ENCODE measurements at regions not wholly inside any gene's neighbourhood (a gene's known extent, or its start where the extent isn't known, plus 50 kb on each side); places are given as distances from the start of the nearest gene placed in this dataset.

- H3K4me1 ChIP-seq (ENCODE audit: insufficient read depth, low read length, severe bottlenecking), result no peaks in the 10 kb centered on the region
- no peak overlapping the region for H2AFZ ChIP-seq (ENCODE audit: low read length)
These were observed 78.2 kb upstream of the TRPM1 start for GRCh38 chr15:31179693-31180092.

DNA sequence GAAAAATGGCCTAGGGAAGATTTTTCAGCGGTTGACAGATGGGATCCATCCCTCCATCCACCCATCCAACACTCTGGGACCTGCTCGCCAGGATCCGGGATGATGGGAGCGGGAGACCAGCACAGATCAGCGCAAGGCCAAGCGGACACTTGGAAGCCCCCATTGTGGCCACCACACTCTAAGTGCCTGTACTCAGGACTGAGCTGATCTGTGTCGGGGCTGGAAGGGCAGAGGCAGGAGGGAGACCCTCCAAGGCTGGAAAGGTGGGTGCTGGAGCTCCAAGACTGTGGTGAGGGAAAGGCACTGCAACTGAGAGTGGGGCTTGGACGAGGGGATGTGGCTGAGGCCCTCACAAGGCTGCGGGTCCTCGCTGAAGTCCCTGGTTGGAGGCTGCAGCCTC, 91.8 kb upstream of the TRPM1 start:
- no peaks in the 10 kb centered on the region for H3K79me2 ChIP-seq (ENCODE audit: insufficient read depth, low read length)
- peaks cover 3% of the 10 kb centered on the region; the same call in 1 of the 2 replicates for H3K9me3 ChIP-seq (ENCODE audit: low read length)
- peaks cover 6% of the 10 kb centered on the region; the same call in 1 of the 2 replicates for H3K27me3 ChIP-seq (ENCODE audit: insufficient read depth, low read length)
- H3K9ac ChIP-seq (ENCODE audit: low read length), result no peak overlapping the region
- no peaks in the 10 kb centered on the region for H3K4me1 ChIP-seq (ENCODE audit: insufficient read depth, low read length, severe bottlenecking)
- no peaks in the 10 kb centered on the region for H3F3A ChIP-seq (ENCODE audit: insufficient read depth, low read length)
- H3K36me3 ChIP-seq (ENCODE audit: insufficient read depth, low read length), result no peaks in the 10 kb centered on the region; the same call in 1 of the 2 replicates
- no peaks in the 10 kb centered on the region for H4K20me1 ChIP-seq (ENCODE audit: insufficient read depth, low read length)
- no peak overlapping the region for H3K4me3 ChIP-seq (ENCODE audit: low read depth, low read length, poor library complexity, severe bottlenecking)
- no peak overlapping the region for H3K4me2 ChIP-seq (ENCODE audit: low read length)
- no peaks in the 10 kb centered on the region for H3K9me2 ChIP-seq (ENCODE audit: low read depth, low read length)
- TF ChIP-seq EZH2 (IDR thresholded peaks at IDR 0.05; ENCODE audit: borderline replicate concordance, low read length), result no peak
- TF ChIP-seq, protein P1, sequence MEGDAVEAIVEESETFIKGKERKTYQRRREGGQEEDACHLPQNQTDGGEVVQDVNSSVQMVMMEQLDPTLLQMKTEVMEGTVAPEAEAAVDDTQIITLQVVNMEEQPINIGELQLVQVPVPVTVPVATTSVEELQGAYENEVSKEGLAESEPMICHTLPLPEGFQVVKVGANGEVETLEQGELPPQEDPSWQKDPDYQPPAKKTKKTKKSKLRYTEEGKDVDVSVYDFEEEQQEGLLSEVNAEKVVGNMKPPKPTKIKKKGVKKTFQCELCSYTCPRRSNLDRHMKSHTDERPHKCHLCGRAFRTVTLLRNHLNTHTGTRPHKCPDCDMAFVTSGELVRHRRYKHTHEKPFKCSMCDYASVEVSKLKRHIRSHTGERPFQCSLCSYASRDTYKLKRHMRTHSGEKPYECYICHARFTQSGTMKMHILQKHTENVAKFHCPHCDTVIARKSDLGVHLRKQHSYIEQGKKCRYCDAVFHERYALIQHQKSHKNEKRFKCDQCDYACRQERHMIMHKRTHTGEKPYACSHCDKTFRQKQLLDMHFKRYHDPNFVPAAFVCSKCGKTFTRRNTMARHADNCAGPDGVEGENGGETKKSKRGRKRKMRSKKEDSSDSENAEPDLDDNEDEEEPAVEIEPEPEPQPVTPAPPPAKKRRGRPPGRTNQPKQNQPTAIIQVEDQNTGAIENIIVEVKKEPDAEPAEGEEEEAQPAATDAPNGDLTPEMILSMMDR (IDR thresholded peaks at IDR 0.05; ENCODE audit: low read length), result no peak
- no peak overlapping the region for H3K27ac ChIP-seq (ENCODE audit: low read depth, low read length, poor library complexity, severe bottlenecking)
- no peak overlapping the region for H2AFZ ChIP-seq (ENCODE audit: low read length)

More at GRCh38 chr15:31179693-31180092, 78.2 kb upstream of the TRPM1 start:
- TF ChIP-seq, protein P1 (IDR thresholded peaks at IDR 0.05; ENCODE audit: low read length), result no peak
- TF ChIP-seq EZH2 (IDR thresholded peaks at IDR 0.05; ENCODE audit: borderline replicate concordance, low read length), result no peak
- H3K4me2 ChIP-seq (ENCODE audit: low read length), result no peak overlapping the region
- peaks cover 3% of the 10 kb centered on the region; the same call in 1 of the 2 replicates for H3K27me3 ChIP-seq (ENCODE audit: insufficient read depth, low read length)
- H4K20me1 ChIP-seq (ENCODE audit: insufficient read depth, low read length), result no peaks in the 10 kb centered on the region
- H3K4me3 ChIP-seq (ENCODE audit: low read depth, low read length, poor library complexity, severe bottlenecking), result no peak overlapping the region
- H3K9me2 ChIP-seq (ENCODE audit: low read depth, low read length), result no peaks in the 10 kb centered on the region; the same call in 1 of the 2 replicates
- H3K36me3 ChIP-seq (ENCODE audit: insufficient read depth, low read length), result no peaks in the 10 kb centered on the region; the same call in 1 of the 2 replicates
- H3K9me3 ChIP-seq (ENCODE audit: low read length), result peaks cover 13% of the 10 kb centered on the region; the same call in 1 of the 2 replicates
- H3K27ac ChIP-seq (ENCODE audit: low read depth, low read length, poor library complexity, severe bottlenecking), result no peak overlapping the region
- no peak overlapping the region for H3K9ac ChIP-seq (ENCODE audit: low read length)
- no peaks in the 10 kb centered on the region for H3F3A ChIP-seq (ENCODE audit: insufficient read depth, low read length)
- no peaks in the 10 kb centered on the region for H3K79me2 ChIP-seq (ENCODE audit: insufficient read depth, low read length)

DNA sequence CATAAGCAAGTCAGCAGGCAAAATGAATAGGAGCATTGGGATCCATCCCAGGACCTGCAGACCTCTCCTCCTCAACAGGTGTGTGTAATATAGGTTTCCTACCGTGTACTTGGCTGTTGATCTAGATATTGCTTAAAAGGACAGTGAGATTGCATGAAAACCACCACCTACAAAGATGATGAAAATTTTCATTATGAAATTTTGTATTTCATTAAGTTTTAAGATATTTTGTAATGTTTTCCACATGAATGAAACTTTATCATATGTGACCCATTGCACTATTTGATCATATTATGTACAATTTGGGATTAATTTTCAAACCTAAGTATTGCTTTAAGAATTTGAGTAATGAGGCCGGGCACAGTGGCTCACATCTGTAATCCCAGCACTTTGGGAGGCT, 94.3 kb upstream of the TRPM1 start:
- Histone ChIP-seq H3K4me2 (ENCODE audit: low read length) (no peak overlapping the region), H3K9ac (ENCODE audit: low read length) (no peak overlapping the region), H3K9me2 (ENCODE audit: low read depth, low read length) (no peaks in the 10 kb centered on the region), H4K20me1 (ENCODE audit: insufficient read depth, low read length) (no peaks in the 10 kb centered on the region), H3K27ac (ENCODE audit: low read depth, low read length, poor library complexity, severe bottlenecking) (no peak overlapping the region), H3F3A (ENCODE audit: insufficient read depth, low read length) (no peaks in the 10 kb centered on the region), H3K4me1 (ENCODE audit: insufficient read depth, low read length, severe bottlenecking) (peaks cover 5% of the 10 kb centered on the region), H3K4me3 (ENCODE audit: low read depth, low read length, poor library complexity, severe bottlenecking) (no peak overlapping the region), H3K27me3 (ENCODE audit: insufficient read depth, low read length) (peaks cover 6% of the 10 kb centered on the region; the same call in 1 of the 2 replicates), H3K79me2 (ENCODE audit: insufficient read depth, low read length) (no peaks in the 10 kb centered on the region), H2AFZ (ENCODE audit: low read length) (no peak overlapping the region), H3K9me3 (ENCODE audit: low read length) (no peaks in the 10 kb centered on the region), H3K36me3 (ENCODE audit: insufficient read depth, low read length) (no peaks in the 10 kb centered on the region; the same call in 1 of the 2 replicates)
- no peak for TF ChIP-seq EZH2 (IDR thresholded peaks at IDR 0.05; ENCODE audit: borderline replicate concordance, low read length)
- TF ChIP-seq, protein P1 (IDR thresholded peaks at IDR 0.05; ENCODE audit: low read length), result no peak

Measured in OCI-LY1 (cell line).